GM18951 (cell line): ENCODE measurements at regions not wholly inside any gene's neighbourhood (a gene's known extent, or its start where the extent isn't known, plus 50 kb on each side); places are given as distances from the start of the nearest gene placed in this dataset.

Source experiments
- POLR2A ChIP-seq: IDR thresholded peaks from 4 replicates; pipeline ENCODE4 v1.6.1; 2011; ENCODE audit warnings: mild to moderate bottlenecking; ENCODE audit not compliant: insufficient read length, insufficient read depth; ENCODE audit errors: extremely low read depth
- in situ Hi-C: fragments of 300-500 bp; cut with MboI; formaldehyde crosslinking; loops from one replicate; pipeline ENCODE4 v1.12.0; 2022; ENCODE audit warnings: low sequenced_read_pairs, mixed read lengths, inconsistent platforms; ENCODE audit not compliant: unreplicated experiment

DNA sequence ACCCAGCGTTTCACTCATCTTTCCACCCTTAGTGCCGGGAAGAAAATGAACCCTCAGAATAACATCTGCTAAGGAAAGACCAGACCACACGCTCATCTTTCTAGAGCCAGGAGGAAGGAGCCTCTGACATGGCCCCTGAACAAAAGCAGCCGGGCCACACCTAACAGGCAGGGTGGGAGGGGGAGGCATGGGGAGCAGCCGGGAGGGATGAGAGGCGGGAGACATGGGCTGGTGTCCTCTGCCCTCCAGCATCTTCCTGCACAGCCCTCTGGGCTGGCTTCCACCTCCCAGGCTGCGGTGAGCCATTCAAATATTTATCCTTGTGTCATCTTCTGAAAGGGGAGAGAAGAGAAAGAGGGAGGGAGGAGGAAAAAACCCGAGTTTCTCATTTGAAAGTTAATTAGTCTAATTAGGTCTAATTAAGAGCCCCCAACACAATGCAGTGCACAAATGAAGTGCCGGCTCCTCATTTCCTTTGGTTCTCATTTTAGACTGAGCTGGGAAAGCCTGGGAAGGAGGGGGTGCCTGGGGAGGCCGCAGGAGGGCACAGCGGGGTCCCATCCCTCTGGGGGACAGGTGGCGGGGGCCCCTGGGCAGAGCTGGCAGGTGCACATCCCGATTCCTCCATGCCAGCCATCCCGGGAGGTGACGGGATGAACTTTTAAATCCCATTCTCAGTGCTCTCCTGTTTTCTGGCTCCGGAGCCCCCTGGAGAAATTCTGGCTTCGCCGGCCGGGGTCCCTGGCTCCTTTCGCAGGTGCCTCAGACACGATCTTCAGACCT lies 90.5 kb downstream of the ENGASE start:
- in situ Hi-C loops, result no loop called here
- no peak for TF ChIP-seq POLR2A

- in situ Hi-C loops, result no loop called here
- TF ChIP-seq POLR2A, result no peak
Observed at GRCh38 chr17:79164408-79164807, 89.8 kb downstream of the ENGASE start.

GRCh38 chr17:79163071-79163470 lies 88.4 kb downstream of the ENGASE start:
- in situ Hi-C loops, result no loop called here
- TF ChIP-seq POLR2A, result no peak

- in situ Hi-C loops, result no loop called here
- TF ChIP-seq POLR2A, result no peak
Observed at GRCh38 chr17:79162012-79162963, 87.7 kb downstream of the ENGASE start.

GRCh38 chr17:79160980-79161636 lies 86.5 kb downstream of the ENGASE start:
- in situ Hi-C loops, result no loop called here

GRCh38 chr17:79159926-79160325 lies 85.3 kb downstream of the ENGASE start:
- in situ Hi-C loops, result no loop called here
- TF ChIP-seq POLR2A, result no peak

More at GRCh38 chr17:79160980-79161636, 86.5 kb downstream of the ENGASE start:
- no peak for TF ChIP-seq POLR2A

GRCh38 chr17:79159471-79159870 lies 84.8 kb downstream of the ENGASE start:
- in situ Hi-C loops, result no loop called here
- TF ChIP-seq POLR2A, result no peak

GRCh38 chr17:79156463-79157095 lies 82.0 kb downstream of the ENGASE start:
- in situ Hi-C loops, result no loop called here
- TF ChIP-seq POLR2A, result no peak

DNA sequence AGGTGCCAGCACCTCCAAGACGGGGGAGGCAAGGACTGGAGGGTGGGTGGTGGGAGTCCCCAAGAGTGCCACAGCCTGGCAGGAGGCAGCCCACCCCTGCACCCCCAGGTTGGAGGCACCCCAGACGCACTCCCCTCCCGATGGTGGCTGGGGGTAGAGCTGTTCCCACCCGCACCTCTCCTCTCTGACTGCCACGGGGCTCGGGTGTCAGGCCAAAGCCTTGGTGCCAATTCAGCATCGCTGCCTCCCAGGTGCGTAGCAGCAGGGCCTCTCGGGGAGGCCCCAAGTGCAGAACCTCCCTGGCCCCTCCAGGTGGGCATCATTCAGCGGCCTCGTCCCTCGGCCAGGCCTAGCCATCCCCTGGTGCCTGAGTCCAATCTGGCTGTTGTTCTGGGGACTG lies 81.1 kb downstream of the ENGASE start:
- in situ Hi-C loops, result no loop called here
- TF ChIP-seq POLR2A, result no peak

DNA sequence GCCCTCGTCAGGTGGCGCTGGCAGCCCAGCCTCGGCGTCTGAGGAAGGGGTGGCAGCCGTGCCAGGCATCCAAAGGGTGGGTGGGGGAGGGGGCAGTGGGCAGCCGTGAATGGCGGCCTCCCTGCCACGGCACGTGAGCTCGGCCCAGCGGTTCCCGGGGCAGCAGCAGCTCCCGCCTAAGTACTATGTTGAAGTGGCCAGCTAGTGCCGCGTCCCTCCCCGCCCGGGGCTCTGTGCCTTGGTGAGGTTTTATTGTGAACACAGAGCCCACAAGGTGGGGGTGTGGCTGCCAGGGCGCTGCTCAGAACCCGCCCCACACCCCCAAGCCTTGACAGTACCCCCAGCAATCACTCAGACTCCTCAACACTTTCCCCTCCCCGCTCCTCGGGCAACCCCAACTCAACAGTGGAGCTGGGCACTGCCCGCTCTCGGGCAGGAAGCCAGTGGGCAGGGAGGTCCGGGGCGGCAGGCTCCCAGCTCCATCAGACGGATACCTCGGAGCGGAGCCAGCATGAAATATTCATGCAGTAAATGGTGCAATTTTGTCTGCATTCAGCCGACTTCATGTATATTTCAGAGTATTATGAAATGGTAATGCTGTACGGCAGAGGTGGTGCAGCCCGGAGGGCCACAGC lies 80.4 kb downstream of the ENGASE start:
- in situ Hi-C loops, result no loop called here
- no peak for TF ChIP-seq POLR2A

DNA sequence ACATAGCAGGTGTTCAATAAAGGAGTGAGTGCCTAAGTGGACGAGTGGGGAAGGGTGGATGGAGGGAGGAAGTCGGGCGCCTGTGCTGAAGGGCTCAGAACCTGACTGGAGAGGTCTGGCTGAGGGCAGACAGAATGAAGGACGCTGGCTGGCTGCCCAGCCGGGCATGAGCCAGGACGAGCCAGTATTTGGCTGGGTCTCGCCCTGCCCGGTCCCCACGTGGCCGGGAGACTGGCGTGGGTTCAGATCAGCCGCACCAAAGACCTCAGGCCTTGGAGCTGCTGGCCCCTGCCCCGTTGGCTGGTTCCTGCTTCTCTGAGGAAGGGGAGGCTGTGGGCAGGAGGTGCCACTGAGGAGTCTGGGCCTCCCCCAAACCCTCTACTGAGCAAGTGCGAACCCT lies 79.8 kb downstream of the ENGASE start:
- in situ Hi-C loops, result no loop called here
- no peak for TF ChIP-seq POLR2A

DNA sequence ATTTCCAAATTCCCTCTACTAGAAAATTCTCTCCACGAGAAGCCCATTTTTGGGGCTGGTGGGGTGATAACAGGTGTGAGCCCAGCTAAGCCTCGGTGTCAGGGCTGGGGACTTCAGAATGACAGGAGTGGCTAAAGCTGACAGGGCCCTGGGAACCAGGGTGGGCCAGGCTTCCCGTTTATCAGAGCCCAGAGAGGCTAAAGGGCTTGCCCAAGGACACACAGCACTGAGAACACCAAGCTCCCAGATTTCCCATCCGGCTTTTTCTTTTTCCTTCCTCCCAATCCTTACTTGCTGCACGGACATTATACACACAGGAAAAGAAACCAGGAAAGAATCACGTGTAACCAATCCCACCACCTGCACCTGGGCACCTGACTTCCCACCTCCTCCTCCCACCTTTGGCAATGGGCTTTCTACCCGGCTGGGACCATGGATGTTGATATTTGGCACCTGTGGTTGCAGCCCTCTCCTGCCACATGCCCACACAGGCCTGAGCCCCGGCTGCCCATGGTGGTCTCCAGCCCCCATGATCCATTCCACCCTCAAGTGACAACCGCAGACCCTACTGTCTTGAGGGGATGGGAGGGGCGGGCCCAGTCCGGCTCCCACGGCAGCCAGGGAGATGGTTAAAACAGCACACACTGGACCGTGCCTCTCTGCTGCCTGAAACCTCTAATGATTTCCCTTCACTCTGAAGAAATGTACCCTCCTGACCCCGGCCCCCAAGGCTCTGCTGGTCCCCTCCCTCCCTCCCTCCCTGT lies 78.9 kb downstream of the ENGASE start:
- TF ChIP-seq POLR2A, result no peak
- in situ Hi-C loops, result no loop called here
